HCT116 (cell line): ENCODE measurements at regions not wholly inside any gene's neighbourhood (a gene's known extent, or its start where the extent isn't known, plus 50 kb on each side); places are given as distances from the start of the nearest gene placed in this dataset.

ENCODE experiments used
- ATAC-seq: fragments of 200-7000 bp; cut with Tn5 transposase; 2 replicates; pipeline ENCODE4 v1.9.1; 2020; ENCODE audit warnings: mild to moderate bottlenecking, moderate library complexity
- BruUV-seq: library from RNA; stranded (reverse); fragments of 400-500 nt; replicated peaks from 2 replicates; lab custom pipeline; 2021; lab: Mats Ljungman, UMichigan
- CTCF ChIA-PET: fragments of 300-600 bp; sonication (Branson Sonifier 250); formaldehyde crosslinking; loops from one replicate; lab custom pipeline; 2021; ENCODE audit warnings: antibody characterized with exemption; lab: Charles Lee
- POLR2A ChIA-PET: fragments of 300-600, 350-600 bp; sonication (Branson Sonifier 250); formaldehyde crosslinking; loops from one replicate; lab custom pipeline; 2021; ENCODE audit warnings: antibody characterized with exemption; lab: Charles Lee
- RAD21 ChIA-PET, 2 experiments: fragments of 300-600 bp; sonication (Branson Sonifier 250); formaldehyde crosslinking; loops; one replicate each; lab custom pipeline; 2023; ENCODE audit warnings: low total read pairs in 2 of 2; ENCODE audit not compliant: uncharacterized antibody in 2 of 2, unreplicated experiment in 2 of 2, low non-redundant PET in 1 of 2; lab: Charles Lee
- DNase-seq: peaks from one replicate; pipeline ENCODE4 v3.0.0-alpha.2; 2010; ENCODE audit warnings: low read depth, low spot score
- H2AFZ ChIP-seq: fragments of 200-600 bp; shearing (Covaris generic), sonication (generic); 2 replicates; pipeline ENCODE4 v1.6.1; 2017; ENCODE audit warnings: low read depth, mixed run types, mixed read lengths, antibody characterized with exemption, low read length; ENCODE audit not compliant: poor library complexity, severe bottlenecking
- H3K27ac ChIP-seq: 2 replicates; pipeline ENCODE4 v1.5.1; 2012; ENCODE audit warnings: low read depth, low read length
- H3K27me3 ChIP-seq: fragments of 200-600 bp; sonication (generic); 2 replicates; pipeline ENCODE4 v1.6.1; 2016; ENCODE audit warnings: mixed run types, low read length, mixed read lengths; ENCODE audit not compliant: insufficient read depth
- H3K36me3 ChIP-seq, 2 experiments: fragments of 200-500 bp in 1 of 2; fragments of 200-600 bp in 1 of 2; sonication (Bioruptor generic) in 1 of 2; sonication (generic) in 1 of 2; 2 replicates each; pipeline versions ENCODE4 v1.5.1 to v1.6.1; 2014 to 2016; ENCODE audit warnings: low read length in 2 of 2, inconsistent platforms in 1 of 2, mixed read lengths in 1 of 2, mixed run types in 1 of 2; ENCODE audit not compliant: insufficient read depth in 2 of 2, control insufficient read depth in 1 of 2
- H3K4me1 ChIP-seq, 2 experiments: fragments of 200-600 bp in 1 of 2; sonication (generic) in 1 of 2; 2 replicates each; pipeline versions ENCODE4 v1.5.1 to v1.6.1; 2012 to 2017; ENCODE audit warnings: low read length in 2 of 2, inconsistent platforms in 1 of 2, mild to moderate bottlenecking in 1 of 2, mixed read lengths in 1 of 2, mixed run types in 1 of 2, moderate library complexity in 1 of 2; ENCODE audit not compliant: insufficient read depth in 2 of 2, control insufficient read depth in 1 of 2
- H3K4me2 ChIP-seq: fragments of 200-600 bp; sonication (generic); 2 replicates; pipeline ENCODE4 v1.6.1; 2017; ENCODE audit warnings: mixed run types, low read length, mixed read lengths
- H3K4me3 ChIP-seq, 2 experiments: fragments of 200-600 bp in 1 of 2; sonication (generic) in 1 of 2; replicated peaks in 1 of 2; 2 replicates each; pipeline ENCODE4 v1.5.1; 2011 to 2016; ENCODE audit warnings: low read length in 2 of 2, control low read depth in 1 of 2, low read depth in 1 of 2, mild to moderate bottlenecking in 1 of 2, mixed read lengths in 1 of 2, mixed run types in 1 of 2
- H3K79me2 ChIP-seq: fragments of 200-600 bp; sonication (generic); 2 replicates; pipeline ENCODE4 v1.6.1; 2017; ENCODE audit warnings: mild to moderate bottlenecking, mixed run types, low read length, moderate library complexity, mixed read lengths; ENCODE audit not compliant: insufficient read depth
- H3K9ac ChIP-seq: fragments of 200-600 bp; sonication (generic); 2 replicates; pipeline ENCODE4 v1.6.1; 2016; ENCODE audit warnings: low read length, mixed read lengths
- H3K9me2 ChIP-seq: fragments of 200-600 bp; sonication (generic), shearing (Covaris generic); 2 replicates; pipeline ENCODE4 v1.6.1; 2017; ENCODE audit warnings: mixed run types, mild to moderate bottlenecking, moderate library complexity; ENCODE audit not compliant: insufficient read depth
- H3K9me3 ChIP-seq, 2 experiments: fragments of 200-500 bp in 1 of 2; fragments of 200-600 bp in 1 of 2; sonication (Bioruptor generic) in 1 of 2; sonication (generic) in 1 of 2; 2 replicates each; pipeline ENCODE4 v1.6.1; 2014 to 2017; ENCODE audit warnings: low read length in 2 of 2, mixed read lengths in 2 of 2, inconsistent platforms in 1 of 2, low read depth in 1 of 2, mild to moderate bottlenecking in 1 of 2, mixed run types in 1 of 2, moderate library complexity in 1 of 2; ENCODE audit not compliant: control insufficient read depth in 1 of 2, insufficient read depth in 1 of 2
- H4K20me1 ChIP-seq: fragments of 200-600 bp; sonication (generic), shearing (Covaris generic); 2 replicates; pipeline ENCODE4 v1.6.1; 2017; ENCODE audit warnings: mixed run types, mild to moderate bottlenecking, moderate library complexity; ENCODE audit not compliant: insufficient read depth
- ELF1 ChIP-seq: IDR thresholded peaks from 2 replicates; pipeline ENCODE4 v1.6.1; 2012; ENCODE audit warnings: low read depth, borderline replicate concordance
- EZH2phosphoT487 ChIP-seq: fragments of 200-600 bp; IDR thresholded peaks from 2 replicates; pipeline ENCODE4 v1.6.1; 2018; ENCODE audit warnings: antibody characterized with exemption, borderline replicate concordance
- FOSL1 ChIP-seq: IDR thresholded peaks from 2 replicates; pipeline ENCODE4 v1.6.1; 2012; ENCODE audit warnings: low read depth
- JUND ChIP-seq: IDR thresholded peaks from 2 replicates; pipeline ENCODE4 v1.6.1; 2012
- MAX ChIP-seq: IDR thresholded peaks from 2 replicates; pipeline ENCODE4 v1.6.1; 2012
- SIN3A ChIP-seq: IDR thresholded peaks from 2 replicates; pipeline ENCODE4 v1.6.1; 2012; ENCODE audit warnings: low read depth
- SRF ChIP-seq: IDR thresholded peaks from 2 replicates; pipeline ENCODE4 v1.6.1; 2012; ENCODE audit warnings: low read depth
- intact Hi-C: fragments of 100-400 bp; cut with micrococcal nuclease; formaldehyde crosslinking; loops from 2 replicates; pipeline ENCODE4 v1.10.0; 2022

- Histone ChIP-seq H3K36me3 (no peaks in the 10 kb centered on the region), H3K4me1 (no peaks in the 10 kb centered on the region), H3K79me2 (no peaks in the 10 kb centered on the region), H3K27ac (no peak overlapping the region), H3K9me3 (no peaks in the 10 kb centered on the region), H3K27me3 (peaks cover 8% of the 10 kb centered on the region; the same call in 1 of the 2 replicates), H2AFZ (no peak overlapping the region), H3K9ac (no peak overlapping the region), H3K9me2 (no peaks in the 10 kb centered on the region), H3K4me2 (no peak overlapping the region), H3K4me3 (no peak overlapping the region), H4K20me1 (no peaks in the 10 kb centered on the region)
- ATAC-seq (no peak), DNase-seq (no peak)
- ChIA-PET POLR2A (no interaction called here), CTCF (no interaction called here), RAD21 (no interaction called here)
- TF ChIP-seq SIN3A (no peak), EZH2phosphoT487 (no peak), SRF (no peak), ELF1 (no peak)
- intact Hi-C loops = no loop called here
- BruUV-seq = no TSS peak
Observed at GRCh38 chr11:116189408-116190170, 583.2 kb downstream of the BUD13 start.

- ATAC-seq = no peak
- Histone ChIP-seq H3K36me3 (no peaks in the 10 kb centered on the region), H3K4me2 (no peak overlapping the region), H3K4me3 (no peak overlapping the region), H4K20me1 (no peaks in the 10 kb centered on the region), H3K9me3 (no peaks in the 10 kb centered on the region), H3K27ac (no peak overlapping the region), H3K9ac (no peak overlapping the region), H3K27me3 (peaks cover 6% of the 10 kb centered on the region; the same call in 1 of the 2 replicates), H3K4me1 (no peaks in the 10 kb centered on the region), H3K9me2 (no peaks in the 10 kb centered on the region), H2AFZ (no peak overlapping the region), H3K79me2 (no peaks in the 10 kb centered on the region)
- CTCF ChIA-PET = no interaction called here
- no peak for DNase-seq
- RAD21 ChIA-PET = no interaction called here
- BruUV-seq = no TSS peak
- TF ChIP-seq EZH2phosphoT487 (no peak), FOSL1 (no peak), JUND (no peak), MAX (no peak)
- POLR2A ChIA-PET = no interaction called here
- intact Hi-C loops = no loop called here
Observed at GRCh38 chr11:116188350-116188749, 584.4 kb downstream of the BUD13 start.
